ENCODE measurements at regions not wholly inside any gene's neighbourhood (a gene's known extent, or its start where the extent isn't known, plus 50 kb on each side); places are given as distances from the start of the nearest gene placed in this dataset.
A peak's percentile ranks its signal among the peaks of the same experiment; 100 is the strongest.

DNA sequence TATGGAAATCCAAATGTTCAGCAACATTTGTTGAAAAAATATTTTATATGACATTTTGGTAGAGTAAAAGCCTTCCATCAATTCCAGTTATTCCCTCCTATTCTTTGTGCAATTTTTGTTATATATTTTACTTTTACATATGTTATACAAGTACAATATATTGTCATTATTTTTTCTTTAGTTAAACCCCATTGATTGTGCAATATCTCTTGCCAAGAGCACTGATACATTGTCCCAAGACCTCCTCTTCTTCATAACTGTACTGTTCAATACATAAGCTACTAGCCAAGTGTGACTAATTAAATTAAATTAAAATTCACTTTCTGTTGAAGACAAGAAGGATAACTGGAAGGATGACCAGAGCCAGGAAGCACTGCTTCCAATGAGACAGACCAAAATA, 527.5 kb downstream of the TMA16 start:
- Histone ChIP-seq H3K4me1 (replicated peaks in 1 of 4; ENCODE audit: control insufficient read depth in 3 of 4, insufficient read depth in 4 of 4, low read length in 3 of 4) (peaks cover 0 to 2% (median under 1%) of the 10 kb centered on the region in 4 experiments; a peak in 2 of 7 replicates), H3K36me3 (ENCODE audit: control insufficient read depth in 2 of 4, insufficient read depth in 4 of 4, low read length in 3 of 4) (no peaks in the 10 kb centered on the region), H4K20me1 (replicated peaks in 1 of 2; ENCODE audit: control insufficient read depth in 1 of 2, insufficient read depth in 2 of 2, low read length in 2 of 2) (no peaks in the 10 kb centered on the region), H3K4ac (replicated peaks; ENCODE audit: insufficient read length, low read depth, low read length) (no peak overlapping the region), H4K5ac (ENCODE audit: insufficient read length, low read depth, low read length) (no peak overlapping the region), H3K9me3 (ENCODE audit: insufficient read depth in 2 of 2, low read depth in 1 of 2, low read length in 1 of 2) (no peaks in the 10 kb centered on the region), H3K23ac (ENCODE audit: insufficient read length) (no peak overlapping the region), H3K79me1 (ENCODE audit: low read depth, low read length) (no peaks in the 10 kb centered on the region), H4K91ac (replicated peaks; ENCODE audit: insufficient read length, low read length) (no peak overlapping the region), H3K14ac (ENCODE audit: insufficient read length) (no peak overlapping the region), H2BK120ac (replicated peaks; ENCODE audit: low read depth, low read length) (no peak overlapping the region), H3K27ac (ENCODE audit: low read depth, low read length) (no peak overlapping the region), H3K18ac (ENCODE audit: extremely low read depth, low read length) (no peak overlapping the region), H3K56ac (replicated peaks; ENCODE audit: insufficient read length, low read depth, low read length) (no peak overlapping the region), H3K79me2 (ENCODE audit: control insufficient read depth in 1 of 2, insufficient read depth in 2 of 2, low read length in 2 of 2) (no peaks in the 10 kb centered on the region), H2AK5ac (ENCODE audit: low read depth, low read length) (no peak overlapping the region), H2BK5ac (ENCODE audit: low read depth, low read length) (no peak overlapping the region), H3K4me3 (ENCODE audit: extremely low read depth in 1 of 4, insufficient read depth in 2 of 4, low read depth in 3 of 4, low read length in 4 of 4) (no peak overlapping the region), H2BK15ac (ENCODE audit: low read length) (no peak overlapping the region), H3K9ac (replicated peaks in 1 of 4; ENCODE audit: extremely low read depth in 1 of 4, low read depth in 3 of 4, low read length in 3 of 4) (no peak overlapping the region), H2BK12ac (ENCODE audit: low read depth, low read length) (no peak overlapping the region), H3K4me2 (ENCODE audit: insufficient read depth in 1 of 2, low read depth in 2 of 2, low read length in 2 of 2) (no peak overlapping the region), H3K27me3 (replicated peaks in 1 of 4; ENCODE audit: control insufficient read depth in 3 of 4, extremely low read depth in 1 of 4, insufficient read depth in 3 of 4, low read length in 3 of 4) (no peaks in the 10 kb centered on the region), H3K23me2 (ENCODE audit: low read depth, low read length) (no peaks in the 10 kb centered on the region), H2AFZ (ENCODE audit: low read length) (no peak overlapping the region), H2BK20ac (ENCODE audit: low read length) (no peak overlapping the region), H4K8ac (ENCODE audit: extremely low read depth, insufficient read depth, low read length) (no peak overlapping the region)
- TF ChIP-seq BRCA1 (IDR thresholded peaks at IDR 0.05; ENCODE audit: low read depth, low read length), result no peak
- peak; percentile 63; the same call in 1 of the 2 replicates for TF ChIP-seq CEBPB (IDR thresholded peaks at IDR 0.05; ENCODE audit: low read depth, low read length)
- POLR2A ChIA-PET (ENCODE audit: partially characterized antibody), result no interaction called here
- FAIRE-seq (no peak), DNase-seq (ENCODE audit: low read depth in 1 of 2, low spot score in 2 of 2) (no peak)
- CTCF ChIA-PET (ENCODE audit: partially characterized antibody), result interaction anchor here (0.6 to 4.9 kb wide), 9 partner anchors 10 to 496 kb away, joined by 3 to 28 read pairs (median 5); no protein-coding TSS in a partner anchor

All from H1 (cell line).